Liver (tissue), 3 donors: ENCODE measurements at regions not wholly inside any gene's neighbourhood (a gene's known extent, or its start where the extent isn't known, plus 50 kb on each side); places are given as distances from the start of the nearest gene placed in this dataset.

ENCODE experiments used
- CTCF ChIP-seq: fragments of 150-350 bp; IDR thresholded peaks from 2 replicates; pipeline ENCODE4 v1.5.1; 2017; ENCODE audit warnings: improper control_type of control experiment, low read depth, low read length; ENCODE audit not compliant: missing input control
- EGR1 ChIP-seq, 2 donors: IDR thresholded peaks; 2 replicates each; pipeline ENCODE4 v1.6.1; 2016 to 2018; ENCODE audit warnings: antibody characterized with exemption in 2 of 2, low read depth in 2 of 2
- FOXA1 ChIP-seq: IDR thresholded peaks from 2 replicates; pipeline ENCODE4 v1.6.1; 2016; ENCODE audit warnings: antibody characterized with exemption
- FOXA2 ChIP-seq: IDR thresholded peaks from 2 replicates; pipeline ENCODE4 v1.6.1; 2016; ENCODE audit warnings: antibody characterized with exemption
- RAD21 ChIP-seq, 2 donors: IDR thresholded peaks; 2 replicates each; pipeline ENCODE4 v1.6.1; 2016; ENCODE audit warnings: antibody characterized with exemption in 2 of 2, mild to moderate bottlenecking in 2 of 2
- RXRA ChIP-seq, 2 donors: IDR thresholded peaks; 2 replicates each; pipeline ENCODE4 v1.6.1; 2017 to 2018; ENCODE audit warnings: antibody characterized with exemption in 2 of 2, mild to moderate bottlenecking in 1 of 2
- SP1 ChIP-seq: IDR thresholded peaks from 2 replicates; pipeline ENCODE4 v1.6.1; 2018; ENCODE audit warnings: antibody characterized with exemption, mild to moderate bottlenecking
- TAF1 ChIP-seq: conservative IDR thresholded peaks from 2 replicates; pipeline ENCODE4 v1.6.1; 2016; ENCODE audit warnings: antibody characterized with exemption, mild to moderate bottlenecking
- TF ChIP-seq, protein P1 (sequence below): IDR thresholded peaks from 2 replicates; pipeline ENCODE4 v1.6.1; 2016; ENCODE audit warnings: antibody characterized with exemption
- TF ChIP-seq, protein P2 (sequence below): IDR thresholded peaks from 2 replicates; pipeline ENCODE4 v1.6.1; 2016; ENCODE audit warnings: antibody characterized with exemption
- donor health status: healthy.
- donor health status: healthy.

DNA sequence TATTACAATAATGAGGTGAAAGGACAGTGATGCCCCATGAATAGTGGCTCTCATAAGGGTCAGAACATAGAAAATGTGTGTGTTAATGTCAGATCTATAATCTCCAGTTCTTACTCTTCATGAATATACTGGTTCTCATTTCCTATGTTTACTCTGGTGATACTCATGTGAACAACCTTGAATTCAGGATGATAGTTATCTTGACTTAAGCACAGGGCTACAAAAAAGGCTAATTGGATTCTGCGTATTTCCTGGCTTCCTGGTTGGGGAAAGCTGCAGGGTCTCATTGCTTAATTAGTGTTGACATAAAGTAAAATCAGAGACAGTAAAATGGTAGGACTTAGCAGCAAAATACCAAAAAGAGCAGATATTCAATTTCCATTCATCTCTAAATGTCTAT is 1316.8 kb upstream of the RAG2 start:
- TF ChIP-seq CTCF (no peak), EGR1 (IDR thresholded peaks at IDR 0.05; ENCODE audit: low read depth in 2 of 2) (no peak), RXRA (IDR thresholded peaks at IDR 0.05) (no peak), SP1 (no peak), RAD21 (IDR thresholded peaks at IDR 0.05) (no peak), FOXA2 (no peak), TAF1 (no peak), FOXA1 (no peak)
- TF ChIP-seq, protein P1, sequence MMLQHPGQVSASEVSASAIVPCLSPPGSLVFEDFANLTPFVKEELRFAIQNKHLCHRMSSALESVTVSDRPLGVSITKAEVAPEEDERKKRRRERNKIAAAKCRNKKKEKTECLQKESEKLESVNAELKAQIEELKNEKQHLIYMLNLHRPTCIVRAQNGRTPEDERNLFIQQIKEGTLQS, result no peak
- TF ChIP-seq, protein P2, sequence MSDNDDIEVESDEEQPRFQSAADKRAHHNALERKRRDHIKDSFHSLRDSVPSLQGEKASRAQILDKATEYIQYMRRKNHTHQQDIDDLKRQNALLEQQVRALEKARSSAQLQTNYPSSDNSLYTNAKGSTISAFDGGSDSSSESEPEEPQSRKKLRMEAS, result no peak
